ENCODE measurements at regions not wholly inside any gene's neighbourhood (a gene's known extent, or its start where the extent isn't known, plus 50 kb on each side); places are given as distances from the start of the nearest gene placed in this dataset.

- Histone ChIP-seq H3K27ac (no peak overlapping the region), H3K4me3 (no peak overlapping the region), H3K27me3 (replicated peaks) (no peaks in the 10 kb centered on the region), H3K9me3 (replicated peaks) (no peaks in the 10 kb centered on the region), H3K4me1 (replicated peaks) (peaks cover 14% of the 10 kb centered on the region), H3K36me3 (no peaks in the 10 kb centered on the region)
- peak in 1 of 2 experiments; percentile 19 for DNase-seq (ENCODE audit: low read depth in 1 of 2, low spot score in 2 of 2)
Measured at GRCh38 chr2:215609089-215610032, 173.5 kb upstream of the FN1 start.

- DNase-seq (ENCODE audit: low read depth in 1 of 2, low spot score in 2 of 2), result no peak
- Histone ChIP-seq H3K9me3 (replicated peaks) (no peaks in the 10 kb centered on the region), H3K27me3 (replicated peaks) (no peaks in the 10 kb centered on the region), H3K4me1 (replicated peaks) (peaks cover 3% of the 10 kb centered on the region), H3K27ac (no peak overlapping the region), H3K4me3 (no peak overlapping the region), H3K36me3 (no peaks in the 10 kb centered on the region)
Measured at GRCh38 chr2:215607766-215608165, 171.9 kb upstream of the FN1 start.

- H3K36me3 ChIP-seq, result no peaks in the 10 kb centered on the region
- H3K9me3 ChIP-seq (replicated peaks), result no peaks in the 10 kb centered on the region
- no peak for DNase-seq (ENCODE audit: low read depth in 1 of 2, low spot score in 2 of 2)
- no peak overlapping the region for H3K4me3 ChIP-seq
- H3K4me1 ChIP-seq (replicated peaks), result no peaks in the 10 kb centered on the region
- H3K27me3 ChIP-seq (replicated peaks), result no peaks in the 10 kb centered on the region
- H3K27ac ChIP-seq, result no peak overlapping the region
Measured at GRCh38 chr2:215606219-215606618, 170.4 kb upstream of the FN1 start.

- no peaks in the 10 kb centered on the region for H3K9me3 ChIP-seq (replicated peaks)
- no peaks in the 10 kb centered on the region for H3K4me1 ChIP-seq (replicated peaks)
- DNase-seq (ENCODE audit: low read depth in 1 of 2, low spot score in 2 of 2), result no peak
- no peak overlapping the region for H3K4me3 ChIP-seq
- no peaks in the 10 kb centered on the region for H3K27me3 ChIP-seq (replicated peaks)
- no peaks in the 10 kb centered on the region for H3K36me3 ChIP-seq
- no peak overlapping the region for H3K27ac ChIP-seq
Measured at GRCh38 chr2:215605214-215605613, 169.3 kb upstream of the FN1 start.

- no peak for DNase-seq (ENCODE audit: low read depth in 1 of 2, low spot score in 2 of 2)
- no peaks in the 10 kb centered on the region for H3K9me3 ChIP-seq (replicated peaks)
- H3K36me3 ChIP-seq, result no peaks in the 10 kb centered on the region
- no peak overlapping the region for H3K27ac ChIP-seq
- H3K27me3 ChIP-seq (replicated peaks), result no peaks in the 10 kb centered on the region
- no peaks in the 10 kb centered on the region for H3K4me1 ChIP-seq (replicated peaks)
- H3K4me3 ChIP-seq, result no peak overlapping the region
Measured at GRCh38 chr2:215604606-215605005, 168.7 kb upstream of the FN1 start.

GRCh38 chr2:215603440-215603839 lies 167.6 kb upstream of the FN1 start:
- H3K36me3 ChIP-seq, result no peaks in the 10 kb centered on the region
- no peak for DNase-seq (ENCODE audit: low read depth in 1 of 2, low spot score in 2 of 2)
- H3K27me3 ChIP-seq (replicated peaks), result no peaks in the 10 kb centered on the region
- H3K4me3 ChIP-seq, result no peak overlapping the region
- no peak overlapping the region for H3K27ac ChIP-seq
- H3K4me1 ChIP-seq (replicated peaks), result no peaks in the 10 kb centered on the region
- no peaks in the 10 kb centered on the region for H3K9me3 ChIP-seq (replicated peaks)

GRCh38 chr2:215602997-215603396 lies 167.1 kb upstream of the FN1 start:
- Histone ChIP-seq H3K36me3 (no peaks in the 10 kb centered on the region), H3K9me3 (replicated peaks) (no peaks in the 10 kb centered on the region), H3K4me3 (no peak overlapping the region), H3K27me3 (replicated peaks) (no peaks in the 10 kb centered on the region), H3K27ac (no peak overlapping the region), H3K4me1 (replicated peaks) (no peaks in the 10 kb centered on the region)
- no peak for DNase-seq (ENCODE audit: low read depth in 1 of 2, low spot score in 2 of 2)

GRCh38 chr2:215601990-215602721 lies 166.3 kb upstream of the FN1 start:
- no peak for DNase-seq (ENCODE audit: low read depth in 1 of 2, low spot score in 2 of 2)
- no peaks in the 10 kb centered on the region for H3K4me1 ChIP-seq (replicated peaks)
- H3K27me3 ChIP-seq (replicated peaks), result no peaks in the 10 kb centered on the region
- H3K36me3 ChIP-seq, result no peaks in the 10 kb centered on the region
- no peak overlapping the region for H3K4me3 ChIP-seq
- H3K27ac ChIP-seq, result no peak overlapping the region
- no peaks in the 10 kb centered on the region for H3K9me3 ChIP-seq (replicated peaks)

GRCh38 chr2:215601526-215601925 lies 165.7 kb upstream of the FN1 start:
- no peaks in the 10 kb centered on the region for H3K36me3 ChIP-seq
- no peaks in the 10 kb centered on the region for H3K27me3 ChIP-seq (replicated peaks)
- H3K27ac ChIP-seq, result no peak overlapping the region
- H3K9me3 ChIP-seq (replicated peaks), result no peaks in the 10 kb centered on the region
- no peaks in the 10 kb centered on the region for H3K4me1 ChIP-seq (replicated peaks)
- H3K4me3 ChIP-seq, result no peak overlapping the region
- no peak for DNase-seq (ENCODE audit: low read depth in 1 of 2, low spot score in 2 of 2)

GRCh38 chr2:215598376-215598975 lies 162.6 kb upstream of the FN1 start:
- no peak for DNase-seq (ENCODE audit: low read depth in 1 of 2, low spot score in 2 of 2)

GRCh38 chr2:215597577-215597976 lies 161.7 kb upstream of the FN1 start:
- Histone ChIP-seq H3K4me3 (no peak overlapping the region), H3K27me3 (replicated peaks) (no peaks in the 10 kb centered on the region), H3K36me3 (no peaks in the 10 kb centered on the region), H3K4me1 (replicated peaks) (no peaks in the 10 kb centered on the region), H3K27ac (no peak overlapping the region), H3K9me3 (replicated peaks) (no peaks in the 10 kb centered on the region)
- no peak for DNase-seq (ENCODE audit: low read depth in 1 of 2, low spot score in 2 of 2)

More at GRCh38 chr2:215598376-215598975, 162.6 kb upstream of the FN1 start:
- H3K9me3 ChIP-seq (replicated peaks), result no peaks in the 10 kb centered on the region
- no peaks in the 10 kb centered on the region for H3K4me1 ChIP-seq (replicated peaks)
- H3K36me3 ChIP-seq, result no peaks in the 10 kb centered on the region
- no peak overlapping the region for H3K27ac ChIP-seq
- no peaks in the 10 kb centered on the region for H3K27me3 ChIP-seq (replicated peaks)
- H3K4me3 ChIP-seq, result no peak overlapping the region

- H3K9me3 ChIP-seq (replicated peaks), result no peaks in the 10 kb centered on the region
- no peak overlapping the region for H3K4me3 ChIP-seq
- no peak for DNase-seq (ENCODE audit: low read depth in 1 of 2, low spot score in 2 of 2)
- H3K4me1 ChIP-seq (replicated peaks), result no peaks in the 10 kb centered on the region
- no peaks in the 10 kb centered on the region for H3K36me3 ChIP-seq
- H3K27ac ChIP-seq, result no peak overlapping the region
- H3K27me3 ChIP-seq (replicated peaks), result no peaks in the 10 kb centered on the region
Measured at GRCh38 chr2:215594766-215595165, 158.9 kb upstream of the FN1 start.

- Histone ChIP-seq H3K27ac (no peak overlapping the region), H3K4me1 (replicated peaks) (no peaks in the 10 kb centered on the region), H3K4me3 (no peak overlapping the region), H3K36me3 (no peaks in the 10 kb centered on the region), H3K9me3 (replicated peaks) (no peaks in the 10 kb centered on the region), H3K27me3 (replicated peaks) (no peaks in the 10 kb centered on the region)
- DNase-seq (ENCODE audit: low read depth in 1 of 2, low spot score in 2 of 2), result no peak
Measured at GRCh38 chr2:215590010-215590745, 154.3 kb upstream of the FN1 start.

Measured in SJSA1 (cell line).